BE2C (cell line): ENCODE measurements at regions not wholly inside any gene's neighbourhood (a gene's known extent, or its start where the extent isn't known, plus 50 kb on each side); places are given as distances from the start of the nearest gene placed in this dataset.

Experiments used
- DNase-seq: peaks from one replicate; pipeline ENCODE4 v3.0.0-alpha.2; 2020
- H3K27me3 ChIP-seq: fragments of 250-450 bp; sonication (Bioruptor Pico); 2 replicates; pipeline ENCODE4 v1.5.1; 2020; ENCODE audit warnings: mild to moderate bottlenecking
- H3K36me3 ChIP-seq: fragments of 250-450 bp; sonication (Bioruptor Pico); 2 replicates; pipeline ENCODE4 v1.5.1; 2020; ENCODE audit warnings: mild to moderate bottlenecking
- H3K4me1 ChIP-seq: fragments of 250-450 bp; sonication (Bioruptor Pico); 2 replicates; pipeline ENCODE4 v1.5.1; 2020
- H3K4me3 ChIP-seq: 2 replicates; pipeline ENCODE4 v1.5.1; 2011; ENCODE audit warnings: low read depth, low read length
- H3K9me3 ChIP-seq: fragments of 250-450 bp; sonication (Bioruptor Pico); 2 replicates; pipeline ENCODE4 v1.5.1; 2020
- TF ChIP-seq, protein P1 (sequence below): IDR thresholded peaks from 2 replicates; pipeline ENCODE4 v1.5.1; 2012; ENCODE audit warnings: mild to moderate bottlenecking, low read depth, low read length

DNA sequence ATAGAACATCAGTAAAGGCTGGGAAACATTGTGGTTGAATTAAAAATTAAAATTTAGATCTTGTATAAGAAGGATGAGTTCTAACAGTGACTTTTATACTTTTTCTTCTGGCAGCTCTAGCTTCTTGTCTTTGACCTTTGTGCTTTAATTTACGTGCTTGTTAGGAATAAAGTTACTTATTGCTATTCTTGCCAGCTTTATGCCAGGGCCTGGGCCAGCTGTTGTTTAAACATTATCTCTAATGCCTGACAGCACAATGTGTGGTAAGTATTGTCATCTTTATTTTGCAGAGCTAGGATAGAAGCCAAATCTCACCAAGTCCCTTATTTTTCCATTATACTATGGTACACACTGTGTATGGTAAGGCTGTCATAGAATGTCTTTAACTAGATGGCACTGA is 766.7 kb upstream of the GOLIM4 start:
- peaks cover 21% of the 10 kb centered on the region for H3K27me3 ChIP-seq
- DNase-seq, result no peak
- no peaks in the 10 kb centered on the region for H3K36me3 ChIP-seq
- H3K4me1 ChIP-seq, result no peaks in the 10 kb centered on the region
- H3K9me3 ChIP-seq, result no peaks in the 10 kb centered on the region
- TF ChIP-seq, protein P1, sequence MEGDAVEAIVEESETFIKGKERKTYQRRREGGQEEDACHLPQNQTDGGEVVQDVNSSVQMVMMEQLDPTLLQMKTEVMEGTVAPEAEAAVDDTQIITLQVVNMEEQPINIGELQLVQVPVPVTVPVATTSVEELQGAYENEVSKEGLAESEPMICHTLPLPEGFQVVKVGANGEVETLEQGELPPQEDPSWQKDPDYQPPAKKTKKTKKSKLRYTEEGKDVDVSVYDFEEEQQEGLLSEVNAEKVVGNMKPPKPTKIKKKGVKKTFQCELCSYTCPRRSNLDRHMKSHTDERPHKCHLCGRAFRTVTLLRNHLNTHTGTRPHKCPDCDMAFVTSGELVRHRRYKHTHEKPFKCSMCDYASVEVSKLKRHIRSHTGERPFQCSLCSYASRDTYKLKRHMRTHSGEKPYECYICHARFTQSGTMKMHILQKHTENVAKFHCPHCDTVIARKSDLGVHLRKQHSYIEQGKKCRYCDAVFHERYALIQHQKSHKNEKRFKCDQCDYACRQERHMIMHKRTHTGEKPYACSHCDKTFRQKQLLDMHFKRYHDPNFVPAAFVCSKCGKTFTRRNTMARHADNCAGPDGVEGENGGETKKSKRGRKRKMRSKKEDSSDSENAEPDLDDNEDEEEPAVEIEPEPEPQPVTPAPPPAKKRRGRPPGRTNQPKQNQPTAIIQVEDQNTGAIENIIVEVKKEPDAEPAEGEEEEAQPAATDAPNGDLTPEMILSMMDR, result no peak
- H3K4me3 ChIP-seq, result no peak overlapping the region

DNA sequence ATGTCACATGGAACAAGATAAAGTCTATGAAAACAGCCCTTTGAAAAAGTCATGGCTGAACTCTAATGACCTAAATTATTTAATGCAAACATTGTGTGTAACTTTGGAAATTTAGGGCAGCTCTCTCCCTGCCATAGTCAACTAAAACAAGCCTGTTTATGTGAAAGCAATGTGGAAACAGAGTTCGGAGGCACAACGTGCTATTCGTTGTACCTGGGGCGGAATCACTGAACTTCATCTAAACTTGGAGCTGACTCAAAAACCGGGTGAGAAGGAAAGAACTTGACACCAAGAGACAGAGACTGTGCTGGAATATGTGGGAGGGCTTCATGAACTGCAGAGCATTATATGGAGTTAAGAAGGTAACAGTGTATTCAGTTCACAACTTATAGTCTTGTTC is 764.9 kb upstream of the GOLIM4 start:
- Histone ChIP-seq H3K4me1 (no peaks in the 10 kb centered on the region), H3K4me3 (no peak overlapping the region), H3K9me3 (no peaks in the 10 kb centered on the region), H3K36me3 (no peaks in the 10 kb centered on the region), H3K27me3 (peaks cover 21% of the 10 kb centered on the region)
- DNase-seq, result no peak
- TF ChIP-seq, protein P1, result no peak

DNA sequence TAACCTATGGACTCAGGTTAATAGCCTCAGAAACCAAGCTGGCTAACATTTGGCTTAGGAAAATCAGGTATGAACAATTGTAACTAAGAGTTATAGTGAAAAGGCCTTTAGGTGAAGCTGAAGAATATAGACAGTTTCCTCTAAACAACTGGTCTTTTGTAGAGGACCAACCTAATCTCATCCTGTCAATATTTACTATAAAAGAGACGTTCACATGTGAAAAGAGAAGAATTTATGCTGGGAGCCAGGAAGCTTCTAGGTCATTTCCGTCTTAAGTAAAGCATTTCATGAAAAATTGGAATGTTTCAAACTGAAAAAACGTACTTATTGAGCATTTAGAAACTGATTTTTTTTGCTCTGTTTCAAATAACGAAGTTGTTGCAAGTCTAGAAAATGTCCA is 764.3 kb upstream of the GOLIM4 start:
- TF ChIP-seq, protein P1, result no peak
- peaks cover 21% of the 10 kb centered on the region for H3K27me3 ChIP-seq
- no peaks in the 10 kb centered on the region for H3K4me1 ChIP-seq
- no peaks in the 10 kb centered on the region for H3K36me3 ChIP-seq
- no peaks in the 10 kb centered on the region for H3K9me3 ChIP-seq
- H3K4me3 ChIP-seq, result no peak overlapping the region
- no peak for DNase-seq

DNA sequence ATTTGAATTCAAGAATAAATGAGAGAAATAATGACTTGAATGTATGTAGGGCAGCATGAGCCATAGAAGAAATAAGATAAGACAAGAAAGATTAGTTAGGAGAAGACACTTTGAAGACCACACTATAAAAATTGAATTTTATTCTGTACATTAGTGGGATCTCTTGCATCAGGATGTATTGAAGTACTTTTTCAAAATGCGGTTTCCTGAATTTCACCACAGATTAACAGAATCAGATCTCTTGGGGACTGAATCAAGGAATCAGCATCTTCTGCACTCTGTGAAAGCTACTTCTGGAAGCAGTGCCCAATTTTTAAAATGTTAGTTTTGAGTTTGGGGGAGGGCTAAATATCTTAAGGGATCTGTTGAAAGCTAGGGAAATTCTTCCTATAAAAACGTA is 763.9 kb upstream of the GOLIM4 start:
- no peaks in the 10 kb centered on the region for H3K4me1 ChIP-seq
- H3K36me3 ChIP-seq, result no peaks in the 10 kb centered on the region
- peaks cover 21% of the 10 kb centered on the region for H3K27me3 ChIP-seq
- no peaks in the 10 kb centered on the region for H3K9me3 ChIP-seq
- TF ChIP-seq, protein P1, result no peak
- no peak for DNase-seq
- H3K4me3 ChIP-seq, result no peak overlapping the region

DNA sequence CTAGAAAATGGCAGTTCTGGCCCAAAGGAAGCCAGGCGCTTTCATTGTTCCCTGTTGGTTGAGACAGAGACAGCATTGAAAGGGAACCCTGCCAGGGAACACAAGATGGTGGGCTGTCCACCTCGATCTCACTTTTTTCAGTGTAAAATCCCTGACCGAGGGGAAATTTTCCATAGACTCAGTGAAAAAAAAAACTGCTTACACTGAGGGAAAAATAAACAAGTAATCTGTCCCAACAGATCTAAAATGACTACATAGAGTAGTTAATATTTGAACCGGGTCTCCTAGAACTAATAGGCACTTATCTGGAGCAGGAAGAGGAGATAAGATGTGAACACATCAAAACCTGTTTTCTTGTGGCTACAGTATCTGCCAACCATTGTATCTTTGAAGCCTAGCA is 763.4 kb upstream of the GOLIM4 start:
- TF ChIP-seq, protein P1, result no peak

DNA sequence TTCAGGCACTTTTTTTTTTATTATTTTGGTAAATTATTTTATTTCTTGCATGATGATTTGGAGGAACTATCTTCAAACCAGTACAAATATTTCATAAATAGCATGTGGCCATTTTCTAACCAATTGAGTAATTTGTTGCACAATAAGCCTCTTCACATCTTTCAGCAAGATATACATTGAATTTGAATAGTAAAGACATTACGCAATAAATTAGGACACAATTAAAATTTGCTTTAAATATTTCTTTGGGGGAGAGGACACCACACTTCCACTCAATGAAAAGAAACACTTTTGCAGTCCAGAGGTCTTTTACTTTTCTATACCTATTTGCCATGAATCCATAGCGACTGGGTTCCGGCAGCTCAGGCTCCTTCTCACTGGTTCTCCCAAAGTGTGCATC is 762.6 kb upstream of the GOLIM4 start:
- TF ChIP-seq, protein P1, result no peak
- Histone ChIP-seq H3K27me3 (peaks cover 21% of the 10 kb centered on the region), H3K4me1 (no peaks in the 10 kb centered on the region), H3K9me3 (no peaks in the 10 kb centered on the region), H3K4me3 (no peak overlapping the region), H3K36me3 (no peaks in the 10 kb centered on the region)
- no peak for DNase-seq

More for the DNA sequence above, 763.4 kb upstream of the GOLIM4 start:
- H3K4me1 ChIP-seq, result no peaks in the 10 kb centered on the region
- no peak for DNase-seq
- H3K27me3 ChIP-seq, result peaks cover 21% of the 10 kb centered on the region
- no peaks in the 10 kb centered on the region for H3K36me3 ChIP-seq
- H3K4me3 ChIP-seq, result no peak overlapping the region
- H3K9me3 ChIP-seq, result no peaks in the 10 kb centered on the region
